Activated T-helper 17 cell treated with anti-CD3 and anti-CD28 coated beads, Interleukin-2, amount 50 U/mL, for 72 hours (primary cell): ENCODE measurements at regions not wholly inside any gene's neighbourhood (a gene's known extent, or its start where the extent isn't known, plus 50 kb on each side); places are given as distances from the start of the nearest gene placed in this dataset.
"Not testable (repeated sequence)": the region's sequence is repeated elsewhere in the genome, so short reads cannot be mapped to it uniquely, and the experiment has no call there.

Experiments
- ATAC-seq: fragments of 150-1000 bp; cut with Tn5 transposase; replicated peaks from 2 replicates; pipeline ENCODE4 v1.10.0; 2021; ENCODE audit warnings: mild to moderate bottlenecking, moderate library complexity
- H3K27ac Mint-ChIP-seq: one replicate; pipeline ENCODE4 v1.8.0; 2022; ENCODE audit warnings: mixed read lengths
- H3K27me3 Mint-ChIP-seq: one replicate; pipeline ENCODE4 v1.8.0; 2022; ENCODE audit warnings: mixed read lengths
- H3K36me3 Mint-ChIP-seq: one replicate; pipeline ENCODE4 v1.8.0; 2022; ENCODE audit warnings: low read depth, mild to moderate bottlenecking, mixed read lengths
- H3K4me1 Mint-ChIP-seq: one replicate; pipeline ENCODE4 v1.8.0; 2022; ENCODE audit warnings: mixed read lengths
- H3K4me3 Mint-ChIP-seq: one replicate; pipeline ENCODE4 v1.8.0; 2022; ENCODE audit warnings: mild to moderate bottlenecking, mixed read lengths
- H3K9me3 Mint-ChIP-seq: one replicate; pipeline ENCODE4 v1.8.0; 2022; ENCODE audit warnings: mixed read lengths

- Mint-ChIP-seq H3K27me3 (no peaks in the 10 kb centered on the region), H3K9me3 (peaks cover 2% of the 10 kb centered on the region), H3K27ac (no peak overlapping the region), H3K4me1 (no peaks in the 10 kb centered on the region), H3K36me3 (no peaks in the 10 kb centered on the region), H3K4me3 (no peak overlapping the region)
- no peak for ATAC-seq
Measured at GRCh38 chr3:180417241-180417640, 184.7 kb upstream of the TTC14 start.

GRCh38 chr3:180420016-180420415, 181.9 kb upstream of the TTC14 start:
- Mint-ChIP-seq H3K4me3 (no peak overlapping the region), H3K4me1 (no peaks in the 10 kb centered on the region), H3K27ac (no peak overlapping the region), H3K36me3 (no peaks in the 10 kb centered on the region), H3K9me3 (no peaks in the 10 kb centered on the region), H3K27me3 (no peaks in the 10 kb centered on the region)
- ATAC-seq, result no peak

GRCh38 chr3:180420804-180421203, 181.2 kb upstream of the TTC14 start:
- H3K36me3 Mint-ChIP-seq, result no peaks in the 10 kb centered on the region
- no peaks in the 10 kb centered on the region for H3K27me3 Mint-ChIP-seq
- no peak overlapping the region for H3K4me3 Mint-ChIP-seq
- no peak overlapping the region for H3K27ac Mint-ChIP-seq
- ATAC-seq, result no peak
- no peaks in the 10 kb centered on the region for H3K4me1 Mint-ChIP-seq
- no peaks in the 10 kb centered on the region for H3K9me3 Mint-ChIP-seq

- no peak for ATAC-seq
- H3K4me3 Mint-ChIP-seq, result no peak overlapping the region
- H3K4me1 Mint-ChIP-seq, result no peaks in the 10 kb centered on the region
- H3K27ac Mint-ChIP-seq, result no peak overlapping the region
- H3K27me3 Mint-ChIP-seq, result no peaks in the 10 kb centered on the region
- H3K36me3 Mint-ChIP-seq, result no peaks in the 10 kb centered on the region
- H3K9me3 Mint-ChIP-seq, result no peaks in the 10 kb centered on the region
Measured at GRCh38 chr3:180421221-180421620, 180.7 kb upstream of the TTC14 start.

DNA sequence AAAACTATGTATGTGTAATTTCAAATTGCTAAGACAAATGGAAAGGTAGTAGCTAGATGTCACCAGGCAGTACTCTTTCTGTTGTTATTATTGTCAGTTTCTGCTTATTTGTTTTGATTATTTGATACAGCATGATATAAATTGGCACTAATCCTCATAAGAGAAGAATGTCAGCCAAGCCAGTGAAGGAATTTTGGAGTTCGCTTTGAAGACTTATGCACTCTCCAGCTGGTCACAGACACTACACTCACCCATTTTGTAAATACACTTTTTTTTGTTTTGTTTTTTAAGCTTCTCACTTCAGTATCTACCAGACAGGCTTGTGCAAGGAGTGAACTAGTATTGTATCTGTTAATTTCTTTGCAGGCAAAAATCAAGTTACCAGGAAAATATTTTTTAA, 180.2 kb upstream of the TTC14 start:
- Mint-ChIP-seq H3K4me3 (no peak overlapping the region), H3K4me1 (no peaks in the 10 kb centered on the region), H3K27ac (no peak overlapping the region), H3K27me3 (no peaks in the 10 kb centered on the region), H3K9me3 (no peaks in the 10 kb centered on the region), H3K36me3 (no peaks in the 10 kb centered on the region)
- no peak for ATAC-seq

GRCh38 chr3:180424305-180424704, 177.7 kb upstream of the TTC14 start:
- not testable (repeated sequence) for H3K36me3 Mint-ChIP-seq, ATAC-seq, H3K4me3 Mint-ChIP-seq, H3K27me3 Mint-ChIP-seq, H3K27ac Mint-ChIP-seq, H3K4me1 Mint-ChIP-seq, H3K9me3 Mint-ChIP-seq

GRCh38 chr3:180430896-180431295, 171.1 kb upstream of the TTC14 start:
- no peak overlapping the region for H3K27ac Mint-ChIP-seq
- no peak overlapping the region for H3K4me3 Mint-ChIP-seq
- H3K36me3 Mint-ChIP-seq, result no peaks in the 10 kb centered on the region
- H3K4me1 Mint-ChIP-seq, result no peaks in the 10 kb centered on the region
- peaks cover 17% of the 10 kb centered on the region for H3K9me3 Mint-ChIP-seq
- no peak for ATAC-seq
- no peaks in the 10 kb centered on the region for H3K27me3 Mint-ChIP-seq

DNA sequence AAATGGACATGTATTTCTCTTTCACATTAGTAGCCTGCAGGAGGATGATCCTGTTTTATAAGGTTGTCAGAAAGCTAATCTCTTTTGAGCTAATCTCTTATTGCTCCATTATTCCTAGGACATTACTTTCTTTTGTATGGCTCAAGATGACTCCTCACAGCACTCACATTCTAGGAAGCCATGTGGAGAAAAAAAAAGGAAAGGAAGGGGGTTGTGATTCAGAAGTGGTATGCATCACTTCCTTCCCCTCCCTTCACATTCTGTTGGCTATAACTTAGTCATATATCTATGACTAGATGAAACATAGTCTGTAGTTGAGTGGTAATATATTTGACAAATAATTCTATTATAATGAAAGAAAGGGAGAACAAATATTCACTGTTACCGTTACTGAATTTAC, 168.8 kb upstream of the TTC14 start:
- Mint-ChIP-seq H3K27ac (no peak overlapping the region), H3K4me1 (no peaks in the 10 kb centered on the region), H3K4me3 (no peak overlapping the region), H3K9me3 (peaks cover 17% of the 10 kb centered on the region), H3K27me3 (no peaks in the 10 kb centered on the region), H3K36me3 (no peaks in the 10 kb centered on the region)
- no peak for ATAC-seq

DNA sequence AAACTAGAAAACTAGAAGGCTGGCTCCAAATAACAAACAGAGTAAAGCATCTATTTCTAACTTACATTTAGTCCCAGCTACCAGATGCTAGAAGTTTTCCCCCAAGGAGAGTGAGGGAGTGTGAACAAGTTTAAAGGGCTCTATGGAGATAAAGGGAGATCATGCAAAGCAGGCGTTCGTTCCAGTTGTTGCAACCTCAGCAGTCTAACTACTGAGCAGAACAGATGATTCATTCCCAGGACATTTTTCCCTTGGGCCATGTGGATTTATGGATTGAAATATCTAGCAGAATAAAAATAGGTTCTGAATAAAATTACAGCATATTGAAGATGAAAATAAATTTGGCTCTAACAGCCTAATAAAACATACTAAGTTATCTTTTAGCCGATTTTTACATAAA, 154.8 kb upstream of the TTC14 start:
- no peaks in the 10 kb centered on the region for H3K4me1 Mint-ChIP-seq
- H3K36me3 Mint-ChIP-seq, result no peaks in the 10 kb centered on the region
- H3K27ac Mint-ChIP-seq, result no peak overlapping the region
- no peaks in the 10 kb centered on the region for H3K9me3 Mint-ChIP-seq
- no peak for ATAC-seq
- H3K27me3 Mint-ChIP-seq, result no peaks in the 10 kb centered on the region
- H3K4me3 Mint-ChIP-seq, result no peak overlapping the region

GRCh38 chr3:180448407-180448806, 153.6 kb upstream of the TTC14 start:
- not testable (repeated sequence) for H3K9me3 Mint-ChIP-seq, H3K4me1 Mint-ChIP-seq, H3K27me3 Mint-ChIP-seq, H3K27ac Mint-ChIP-seq, H3K4me3 Mint-ChIP-seq, H3K36me3 Mint-ChIP-seq, ATAC-seq

- H3K27me3 Mint-ChIP-seq, result no peaks in the 10 kb centered on the region
- no peaks in the 10 kb centered on the region for H3K9me3 Mint-ChIP-seq
- ATAC-seq, result no peak
- no peaks in the 10 kb centered on the region for H3K36me3 Mint-ChIP-seq
- H3K4me3 Mint-ChIP-seq, result no peak overlapping the region
- H3K27ac Mint-ChIP-seq, result no peak overlapping the region
- H3K4me1 Mint-ChIP-seq, result no peaks in the 10 kb centered on the region
Measured at GRCh38 chr3:180457225-180457624, 144.7 kb upstream of the TTC14 start.

GRCh38 chr3:180466401-180467011, 135.5 kb upstream of the TTC14 start:
- no peak overlapping the region for H3K27ac Mint-ChIP-seq
- H3K9me3 Mint-ChIP-seq, result peaks cover 11% of the 10 kb centered on the region
- no peaks in the 10 kb centered on the region for H3K4me1 Mint-ChIP-seq
- no peak for ATAC-seq
- no peaks in the 10 kb centered on the region for H3K36me3 Mint-ChIP-seq
- no peaks in the 10 kb centered on the region for H3K27me3 Mint-ChIP-seq
- no peak overlapping the region for H3K4me3 Mint-ChIP-seq

DNA sequence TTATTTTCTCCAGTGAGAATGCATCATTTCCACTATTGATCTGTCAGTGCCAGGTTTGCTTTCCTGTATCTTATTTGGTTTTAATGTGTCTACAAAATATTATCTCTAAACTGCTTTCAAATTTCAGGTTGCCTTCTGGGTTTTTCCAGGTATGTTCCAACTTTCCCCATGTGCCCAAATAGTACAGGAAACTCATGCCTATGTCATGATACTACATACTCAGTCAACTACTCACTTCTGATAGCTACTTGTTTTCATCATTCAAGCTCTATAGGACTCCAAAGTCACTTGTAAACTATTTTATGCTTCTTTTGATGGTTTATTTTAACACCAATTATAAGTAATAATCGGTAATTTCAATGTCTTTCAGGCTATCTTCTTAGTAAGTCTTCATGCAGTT, 134.8 kb upstream of the TTC14 start:
- Mint-ChIP-seq H3K9me3 (peaks cover 11% of the 10 kb centered on the region), H3K27me3 (no peaks in the 10 kb centered on the region), H3K4me1 (no peaks in the 10 kb centered on the region), H3K27ac (no peak overlapping the region), H3K4me3 (no peak overlapping the region), H3K36me3 (no peaks in the 10 kb centered on the region)
- ATAC-seq, result no peak

- Mint-ChIP-seq H3K36me3 (no peaks in the 10 kb centered on the region), H3K27ac (no peak overlapping the region), H3K4me3 (no peak overlapping the region), H3K27me3 (no peaks in the 10 kb centered on the region), H3K9me3 (peaks cover 7% of the 10 kb centered on the region), H3K4me1 (no peaks in the 10 kb centered on the region)
- ATAC-seq, result no peak
Measured at GRCh38 chr3:180469149-180469548, 132.8 kb upstream of the TTC14 start.

GRCh38 chr3:180478695-180479094, 123.3 kb upstream of the TTC14 start:
- Mint-ChIP-seq H3K9me3 (peaks cover 4% of the 10 kb centered on the region), H3K4me3 (no peak overlapping the region), H3K36me3 (no peaks in the 10 kb centered on the region), H3K27me3 (peaks cover 10% of the 10 kb centered on the region), H3K27ac (no peak overlapping the region), H3K4me1 (no peaks in the 10 kb centered on the region)
- ATAC-seq, result no peak

- Mint-ChIP-seq H3K27ac (no peak overlapping the region), H3K27me3 (no peaks in the 10 kb centered on the region), H3K4me1 (no peaks in the 10 kb centered on the region), H3K4me3 (no peak overlapping the region), H3K9me3 (peaks cover 3% of the 10 kb centered on the region), H3K36me3 (no peaks in the 10 kb centered on the region)
- ATAC-seq, result no peak
Measured at GRCh38 chr3:180492047-180492446, 109.9 kb upstream of the TTC14 start.
